Fibroblast of skin of right biceps (primary cell): ENCODE measurements at regions not wholly inside any gene's neighbourhood (a gene's known extent, or its start where the extent isn't known, plus 50 kb on each side); places are given as distances from the start of the nearest gene placed in this dataset.

Experiments
- DNase-seq: peaks from one replicate; pipeline ENCODE4 v3.0.0-alpha.2; 2013

GRCh38 chr4:63618883-63619718 is 790.1 kb downstream of the TECRL start:
- DNase-seq, result no peak

DNA sequence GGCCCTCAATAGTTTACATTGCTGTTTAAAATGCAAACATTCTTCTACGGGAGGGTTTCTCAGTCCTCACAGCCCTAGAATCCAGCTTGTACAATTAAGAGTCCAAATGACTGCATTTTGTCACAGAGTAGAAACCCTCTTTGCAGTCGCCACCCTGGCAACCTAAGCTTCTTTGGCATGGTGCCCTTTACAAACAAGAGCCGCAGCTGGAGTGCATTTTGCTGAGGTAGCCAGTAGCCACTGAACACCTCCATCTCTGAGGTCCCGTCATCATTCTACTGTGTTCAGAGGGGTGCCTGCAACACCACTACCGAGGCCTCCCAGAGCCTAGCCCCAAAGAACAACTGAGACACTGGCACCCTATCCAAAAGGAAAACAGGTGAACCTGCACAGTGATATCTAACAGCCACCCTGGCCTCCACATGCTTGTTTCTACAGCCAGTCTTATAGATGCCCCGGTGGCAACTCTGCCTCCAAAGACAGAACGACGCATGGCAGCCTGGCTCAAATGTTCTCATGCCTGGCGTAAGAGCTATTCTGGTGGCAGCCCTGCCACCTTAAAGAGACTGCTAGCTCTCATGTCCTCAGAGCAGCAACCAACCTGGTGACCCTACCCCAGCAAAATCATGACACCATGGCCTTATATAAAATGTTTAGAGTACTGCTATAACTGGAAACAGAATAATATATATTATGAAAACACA is 801.9 kb downstream of the TECRL start:
- no peak for DNase-seq

DNA sequence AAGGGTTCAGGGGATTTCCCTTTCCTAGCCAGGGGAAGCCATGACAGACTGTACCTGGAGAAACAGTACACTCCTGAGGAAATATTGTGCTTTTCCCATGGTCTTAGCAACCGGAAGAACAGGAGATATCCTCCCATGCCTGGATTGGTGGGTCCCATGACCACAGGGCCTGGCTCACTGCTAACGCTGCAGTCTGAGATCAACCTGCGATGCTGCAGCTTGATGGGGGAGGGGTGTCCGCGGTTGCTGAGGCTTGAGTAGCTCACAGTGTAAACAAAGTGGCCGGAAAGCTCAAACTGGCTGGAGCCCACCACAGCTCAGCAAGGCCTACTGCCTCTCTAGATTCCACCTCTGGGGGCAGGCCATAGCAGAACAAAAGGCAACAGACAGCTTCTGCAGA is 819.5 kb downstream of the TECRL start:
- no peak for DNase-seq

- no peak for DNase-seq
These were observed 825.7 kb downstream of the TECRL start for GRCh38 chr4:63583561-63583960.

DNA sequence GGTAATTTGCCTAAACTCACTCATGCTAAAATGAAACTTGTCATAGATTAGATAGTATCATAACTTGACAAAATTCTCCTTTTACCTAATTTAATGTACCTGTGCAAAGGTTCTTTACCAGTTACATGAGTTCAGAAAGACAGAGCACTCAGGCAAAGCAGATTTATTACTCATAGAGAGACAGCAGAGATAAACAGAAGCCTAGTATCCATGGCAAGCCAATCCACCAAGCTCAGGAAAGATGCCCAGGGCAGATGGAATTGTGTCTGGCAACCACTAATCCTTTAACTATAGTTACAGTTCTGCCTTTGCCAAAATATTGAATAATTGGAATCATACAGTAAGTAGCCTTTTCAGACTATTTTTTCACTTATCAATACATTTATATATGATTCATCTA is 826.2 kb downstream of the TECRL start:
- DNase-seq, result no peak

- DNase-seq, result no peak
These were observed 828.3 kb downstream of the TECRL start for GRCh38 chr4:63580796-63581475.

DNA sequence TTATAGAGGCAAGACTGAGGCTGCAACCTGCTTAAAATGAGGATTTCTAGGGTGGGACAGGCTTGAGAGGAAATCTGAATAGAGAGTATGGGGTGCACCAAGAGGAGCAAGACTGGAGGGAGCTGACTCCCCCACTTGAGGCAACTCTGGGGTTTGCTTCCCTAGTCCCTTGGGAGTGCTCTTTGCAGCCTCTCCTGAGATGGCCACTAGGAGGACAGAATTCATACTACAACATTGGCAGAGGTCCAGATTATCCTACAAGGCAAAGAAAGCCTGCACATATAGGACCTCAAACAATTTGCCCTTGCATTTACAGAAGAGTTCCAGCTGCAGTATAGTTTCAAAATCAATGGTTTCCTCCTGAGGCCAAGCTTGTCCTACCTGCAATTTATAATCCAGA is 830.9 kb downstream of the TECRL start:
- no peak for DNase-seq

DNA sequence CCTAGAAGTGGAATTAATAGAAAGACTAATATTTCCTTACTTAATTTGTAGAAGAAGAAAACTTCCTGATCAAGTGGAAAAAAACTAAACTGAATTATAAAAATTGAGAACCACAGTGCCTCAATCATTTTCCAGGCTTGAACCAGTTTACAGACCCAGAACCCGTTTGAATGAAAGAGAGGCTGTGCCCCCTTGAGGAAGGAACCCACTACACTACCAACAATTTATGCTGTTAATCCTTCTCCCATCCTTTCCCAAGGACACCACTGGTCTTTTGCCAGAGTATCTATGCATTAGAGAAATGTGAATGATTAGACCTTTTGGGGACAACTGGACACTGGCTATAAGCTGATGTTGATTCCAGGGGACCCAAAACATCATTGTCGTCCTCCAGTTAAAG is 842.6 kb downstream of the TECRL start:
- DNase-seq, result no peak

DNA sequence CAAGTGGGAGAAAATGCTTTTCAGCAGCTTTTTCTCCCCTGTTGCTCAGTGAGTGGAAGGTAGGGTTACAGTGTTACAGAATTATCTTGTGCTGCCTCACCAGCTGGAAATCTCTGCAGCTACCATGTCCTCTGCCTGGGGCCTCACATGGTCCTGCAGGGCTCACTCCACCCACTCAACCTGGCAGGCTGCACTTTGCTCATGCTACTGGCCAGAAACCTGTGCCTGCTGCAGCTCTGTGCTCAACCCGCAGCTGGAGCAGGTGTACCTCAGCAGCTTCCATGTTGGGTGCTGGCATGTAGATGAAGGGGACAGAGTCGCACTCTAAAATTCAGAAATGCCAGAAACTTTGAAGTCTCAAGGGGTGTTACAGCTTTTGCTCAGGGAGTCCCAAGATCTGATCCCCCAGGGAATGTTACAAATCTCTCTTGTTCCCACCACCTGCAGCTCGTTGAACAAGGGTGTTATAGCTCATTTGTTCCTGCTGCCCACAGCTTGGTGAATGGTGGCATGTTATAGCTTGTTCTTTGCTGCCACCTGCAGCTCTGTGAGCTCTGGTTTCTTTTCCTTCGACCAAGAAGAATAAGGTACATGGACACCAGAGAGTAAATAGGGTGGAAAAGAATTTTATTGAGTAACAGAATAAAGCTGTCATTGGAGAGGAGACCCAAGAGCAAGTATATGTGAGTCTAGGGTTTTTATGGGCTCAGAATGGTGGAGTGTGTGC is 845.8 kb downstream of the TECRL start:
- no peak for DNase-seq

DNA sequence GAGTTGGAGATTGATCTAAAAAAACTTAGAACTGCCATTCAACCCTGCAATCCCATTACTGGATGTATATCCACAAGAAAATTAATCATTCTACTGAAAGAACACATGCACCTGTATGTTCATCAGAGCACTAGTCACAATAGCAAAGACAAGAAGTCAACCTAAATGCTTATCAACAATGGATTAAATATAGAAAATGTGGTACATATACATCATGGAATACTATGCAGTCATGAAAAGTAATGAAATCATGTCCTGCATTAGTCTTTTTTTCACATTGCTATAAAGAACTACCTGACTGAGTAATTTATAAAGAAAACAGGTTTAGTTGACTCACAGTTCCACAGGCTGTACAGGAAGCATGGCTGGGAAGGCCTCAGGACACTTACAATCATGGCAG is 850.5 kb downstream of the TECRL start:
- no peak for DNase-seq

DNA sequence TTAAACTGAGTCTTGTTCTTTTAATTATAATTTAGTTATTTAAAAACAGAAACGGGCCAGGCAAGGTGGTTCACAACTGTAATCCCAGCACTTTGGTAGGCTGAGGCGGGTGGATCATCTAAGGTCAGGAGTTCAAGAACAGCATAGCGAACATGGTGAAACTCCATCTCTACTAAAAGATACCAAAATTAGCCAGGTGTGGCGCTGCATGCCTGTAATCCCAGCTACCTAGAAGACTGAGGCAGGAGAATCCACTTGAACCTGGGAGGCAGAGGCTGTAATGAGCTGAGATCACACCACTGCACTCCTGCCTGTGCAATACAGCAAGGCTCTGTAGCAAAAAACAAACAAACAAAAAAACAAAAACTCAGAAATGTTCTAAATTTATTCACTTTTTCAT is 852.9 kb downstream of the TECRL start:
- no peak for DNase-seq

DNA sequence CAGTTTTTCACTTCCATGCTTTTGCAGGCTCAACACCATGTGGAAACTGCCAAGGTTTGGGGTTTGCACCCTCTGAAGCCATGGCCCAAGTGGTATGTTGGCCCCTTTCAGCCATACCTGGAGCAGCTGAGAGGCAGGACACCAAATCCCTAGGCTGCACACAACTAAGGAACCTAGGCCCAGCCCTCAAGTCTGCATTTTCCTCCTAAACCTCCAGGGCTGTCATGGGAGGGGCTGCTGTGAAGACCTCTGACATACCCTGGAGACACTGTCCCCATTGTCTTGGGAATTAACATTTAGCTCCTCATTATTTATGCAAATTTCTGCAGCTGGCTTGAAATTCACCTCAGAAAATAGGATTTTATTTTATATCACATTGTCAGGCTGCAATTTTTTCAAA is 856.1 kb downstream of the TECRL start:
- DNase-seq, result no peak

DNA sequence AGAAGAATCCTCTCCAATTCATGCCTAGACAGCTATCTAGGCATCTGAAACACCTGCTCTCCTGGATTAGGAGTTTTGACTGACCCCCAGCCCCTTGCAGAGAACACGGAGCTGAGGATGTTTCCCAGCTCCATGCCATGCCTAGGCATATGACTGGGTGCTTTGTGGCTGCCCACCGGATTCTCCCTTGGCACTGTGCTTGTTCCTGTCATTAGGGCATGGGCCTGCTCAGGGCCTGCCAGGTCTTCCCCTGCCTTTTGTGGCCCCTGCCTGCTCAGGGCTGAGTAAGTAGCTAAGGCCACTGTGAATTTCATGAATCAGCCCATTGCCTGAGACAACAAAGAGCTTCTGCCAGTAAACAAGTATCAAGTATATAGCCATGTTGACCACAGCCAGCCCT is 867.4 kb downstream of the TECRL start:
- DNase-seq, result no peak

- no peak for DNase-seq
These were observed 879.5 kb downstream of the TECRL start for GRCh38 chr4:63529581-63530337.

- no peak for DNase-seq
These were observed 880.8 kb downstream of the TECRL start for GRCh38 chr4:63528256-63528991.

DNA sequence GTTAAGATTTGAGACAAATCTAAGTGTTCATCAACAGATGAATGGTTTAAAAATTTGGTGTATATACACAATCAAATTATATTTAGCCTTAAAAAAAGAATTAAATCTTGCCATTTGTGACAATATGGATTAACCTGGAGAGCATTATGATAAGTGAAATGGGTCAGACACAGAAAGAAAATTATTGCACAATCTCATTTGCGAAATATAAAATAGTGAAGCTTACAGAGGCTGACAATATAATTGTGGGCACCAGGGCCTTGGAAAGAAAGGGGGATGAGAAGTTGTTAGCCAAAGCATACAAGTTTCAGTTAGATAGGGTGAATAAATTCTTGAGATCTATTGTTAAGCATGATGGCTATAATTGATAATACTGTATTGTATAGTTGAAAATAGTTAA is 883.0 kb downstream of the TECRL start:
- no peak for DNase-seq

- DNase-seq, result no peak
These were observed 884.5 kb downstream of the TECRL start for GRCh38 chr4:63524764-63525163.

DNA sequence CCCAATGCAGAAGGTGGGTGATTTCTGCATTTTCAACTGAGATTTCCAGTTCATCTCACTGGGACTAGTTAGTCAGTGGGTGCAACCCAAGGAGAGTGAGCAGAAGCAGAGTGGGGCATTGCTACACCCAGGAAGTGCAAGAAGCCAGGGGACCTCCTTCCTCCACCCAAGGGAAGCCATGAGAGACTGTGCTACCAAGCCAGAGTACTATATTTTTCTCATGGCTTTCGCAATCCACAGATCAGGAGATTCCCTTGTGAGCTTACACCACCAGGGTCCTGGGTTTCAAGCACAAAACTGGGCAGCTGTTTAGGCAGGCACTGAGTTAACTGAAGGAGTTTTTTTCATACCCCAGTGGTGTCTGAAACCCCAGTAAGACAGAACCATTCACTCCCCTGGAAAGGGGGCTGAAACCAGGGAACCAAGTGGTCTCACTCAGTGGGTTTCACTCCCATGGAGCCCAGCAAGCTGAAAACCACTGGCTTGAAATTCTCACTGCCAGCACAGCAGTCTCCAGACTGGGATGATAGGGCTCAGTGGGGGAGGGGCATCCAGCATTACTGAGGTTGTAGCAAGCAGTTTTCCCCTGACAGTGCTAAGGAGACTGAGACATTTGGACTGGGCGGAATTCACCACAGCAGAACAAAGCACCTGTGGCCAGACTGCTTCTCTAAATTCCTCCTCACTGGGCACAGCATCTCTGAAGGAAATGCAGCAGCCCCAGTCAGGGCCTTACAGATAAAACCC is 903.4 kb downstream of the TECRL start:
- DNase-seq, result no peak

- DNase-seq, result no peak
These were observed 916.0 kb downstream of the TECRL start for GRCh38 chr4:63493265-63493664.

GRCh38 chr4:63492515-63492914 is 916.7 kb downstream of the TECRL start:
- no peak for DNase-seq

GRCh38 chr4:63464393-63464792 is 944.9 kb downstream of the TECRL start:
- no peak for DNase-seq
